Kidney (tissue), 13 donors: ENCODE measurements at regions not wholly inside any gene's neighbourhood (a gene's known extent, or its start where the extent isn't known, plus 50 kb on each side); places are given as distances from the start of the nearest gene placed in this dataset.
A peak's percentile ranks its signal among the peaks of the same experiment; 100 is the strongest.

ENCODE experiments used
- DNase-seq, 5 donors: peaks; one replicate each; pipeline ENCODE4 v3.0.0-alpha.2; 2013 to 2020
- FAIRE-seq: peaks from 2 replicates; lab custom pipeline; 2012; peaks lifted over from hg19 to GRCh38; lab: Jason Lieb, UNC
- H3K27ac ChIP-seq, 2 donors: one replicate each; pipeline ENCODE4 v1.7.0; 2013; ENCODE audit warnings: low read depth in 2 of 2, low read length in 2 of 2, inconsistent platforms in 1 of 2
- H3K27me3 ChIP-seq: one replicate; pipeline ENCODE4 v1.7.1; 2013; ENCODE audit warnings: low read length, inconsistent platforms; ENCODE audit not compliant: control insufficient read depth, insufficient read depth
- H3K36me3 ChIP-seq, 3 donors: one replicate each; pipeline versions ENCODE4 v1.7.0 to v1.7.1; 2013; ENCODE audit warnings: low read length in 3 of 3, control low read depth in 1 of 3, inconsistent platforms in 1 of 3; ENCODE audit not compliant: insufficient read depth in 3 of 3, control insufficient read depth in 2 of 3
- H3K4me1 ChIP-seq, 3 donors: one replicate each; pipeline versions ENCODE4 v1.7.0 to v1.7.1; 2013; ENCODE audit warnings: low read length in 3 of 3, inconsistent platforms in 1 of 3, low read depth in 1 of 3; ENCODE audit not compliant: control insufficient read depth in 2 of 3, insufficient read depth in 2 of 3
- H3K4me3 ChIP-seq, 3 donors: one replicate each; pipeline versions ENCODE4 v1.7.0 to v1.8.1; 2013; ENCODE audit warnings: low read length in 3 of 3, control low read depth in 1 of 3, inconsistent platforms in 1 of 3
- H3K9ac ChIP-seq, 3 donors: one replicate each; pipeline versions ENCODE4 v1.7.0 to v1.7.1; 2013; ENCODE audit warnings: low read length in 3 of 3, control low read depth in 1 of 3, inconsistent platforms in 1 of 3
- H3K9me3 ChIP-seq, 3 donors: one replicate each; pipeline versions ENCODE4 v1.7.0 to v1.7.1; 2013; ENCODE audit warnings: low read length in 3 of 3, control low read depth in 1 of 3, inconsistent platforms in 1 of 3; ENCODE audit not compliant: control insufficient read depth in 2 of 3, insufficient read depth in 1 of 3
- CTCF ChIP-seq: IDR thresholded peaks from 3 replicates; pipeline ENCODE4 v1.5.1; 2012; ENCODE audit warnings: mild to moderate bottlenecking, moderate library complexity, borderline replicate concordance; ENCODE audit not compliant: insufficient read depth; ENCODE audit errors: extremely low read depth
- intact Hi-C: fragments of 100-400 bp; cut with DNase I; formaldehyde crosslinking; loops from one replicate; pipeline ENCODE4 v1.11.1; 2022
- donor health status: control.
- donor health status: control.
- donor health status: control.
- donor health status: control.
- donor health status: control.
- donor health status: DM: yes; HTN: yes; CAD: no.
- donor health status: Normal renal cell carcinoma (clear cell type).

GRCh38 chr6:906920-907319 is 214.0 kb upstream of the EXOC2 start:
- no peak overlapping the region for H3K4me3 ChIP-seq
- no peaks in the 10 kb centered on the region for H3K27me3 ChIP-seq
- H3K9me3 ChIP-seq, result no peaks in the 10 kb centered on the region
- no peak for TF ChIP-seq CTCF
- FAIRE-seq (no peak), DNase-seq (no peak)
- no peak overlapping the region for H3K9ac ChIP-seq
- intact Hi-C loops, result no loop called here
- H3K36me3 ChIP-seq, result no peaks in the 10 kb centered on the region
- no peak overlapping the region for H3K27ac ChIP-seq
- no peaks in the 10 kb centered on the region for H3K4me1 ChIP-seq

DNA sequence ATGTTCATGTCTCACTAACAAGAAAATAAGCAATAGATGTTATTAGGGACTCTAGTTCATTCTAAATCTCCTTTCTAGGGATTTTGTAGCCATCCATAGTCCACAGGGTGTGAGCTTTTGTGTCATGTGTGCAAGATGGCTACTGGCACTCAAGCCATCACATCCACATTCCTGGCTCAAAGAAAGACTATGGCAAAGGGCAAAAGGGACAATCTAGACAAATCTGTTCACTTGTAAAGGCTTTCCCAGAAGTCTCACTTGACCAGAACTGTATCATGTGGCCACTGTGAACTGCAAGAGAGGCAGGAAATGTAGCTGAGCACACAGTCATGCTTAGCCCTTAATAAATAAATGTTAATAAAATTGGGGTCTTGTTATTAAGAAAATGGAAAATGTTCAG is 212.6 kb upstream of the EXOC2 start:
- Histone ChIP-seq H3K9me3 (no peaks in the 10 kb centered on the region), H3K27me3 (peaks cover 2% of the 10 kb centered on the region), H3K4me3 (no peak overlapping the region), H3K4me1 (no peaks in the 10 kb centered on the region), H3K9ac (no peak overlapping the region), H3K27ac (no peak overlapping the region), H3K36me3 (no peaks in the 10 kb centered on the region)
- no peak for TF ChIP-seq CTCF
- FAIRE-seq (no peak), DNase-seq (peak in 2 of 5 donors; percentile 13 to 42)
- intact Hi-C loops, result no loop called here

DNA sequence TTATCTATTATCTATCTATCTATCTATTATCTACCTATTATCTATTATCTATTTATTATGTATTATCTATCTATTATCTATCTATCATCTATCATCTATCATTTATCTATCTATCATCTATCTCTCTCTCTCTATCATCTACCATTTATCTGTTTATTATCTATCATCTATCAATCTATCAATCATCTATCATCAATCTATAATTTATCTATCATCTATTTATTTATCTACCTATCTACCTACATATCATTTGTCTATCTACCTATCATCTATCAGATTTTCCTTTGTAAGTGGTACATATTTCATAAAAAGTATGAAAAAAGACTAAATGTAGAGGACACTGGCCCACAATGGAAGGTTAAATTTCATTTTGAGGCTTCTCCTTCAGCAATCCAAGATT is 212.1 kb upstream of the EXOC2 start:
- intact Hi-C loops, result no loop called here
- H3K36me3 ChIP-seq, result no peaks in the 10 kb centered on the region
- no peak overlapping the region for H3K4me3 ChIP-seq
- H3K9ac ChIP-seq, result no peak overlapping the region
- peaks cover 3% of the 10 kb centered on the region for H3K27me3 ChIP-seq
- H3K27ac ChIP-seq, result no peak overlapping the region
- no peak for DNase-seq
- no peak for TF ChIP-seq CTCF
- FAIRE-seq, result no peak
- H3K4me1 ChIP-seq, result no peaks in the 10 kb centered on the region
- H3K9me3 ChIP-seq, result no peaks in the 10 kb centered on the region

GRCh38 chr6:903761-904160 is 210.8 kb upstream of the EXOC2 start:
- no peak overlapping the region for H3K4me3 ChIP-seq
- H3K27ac ChIP-seq, result no peak overlapping the region
- intact Hi-C loops, result no loop called here
- H3K4me1 ChIP-seq, result no peaks in the 10 kb centered on the region
- DNase-seq (no peak), FAIRE-seq (no peak)
- TF ChIP-seq CTCF, result no peak
- H3K27me3 ChIP-seq, result peaks cover 3% of the 10 kb centered on the region
- no peaks in the 10 kb centered on the region for H3K36me3 ChIP-seq
- no peak overlapping the region for H3K9ac ChIP-seq
- no peaks in the 10 kb centered on the region for H3K9me3 ChIP-seq
